IPS DF 6.9 (cell line): ENCODE measurements at regions not wholly inside any gene's neighbourhood (a gene's known extent, or its start where the extent isn't known, plus 50 kb on each side); places are given as distances from the start of the nearest gene placed in this dataset.
A peak's percentile ranks its signal among the peaks of the same experiment; 100 is the strongest.

Source experiments
- DNase-seq: peaks from one replicate; pipeline ENCODE4 v3.0.0-alpha.2; 2013; ENCODE audit warnings: low read depth, low spot score
- H3K27ac ChIP-seq: one replicate; pipeline ENCODE4 v1.5.1; 2013; ENCODE audit warnings: low read length, control low read depth
- H3K27me3 ChIP-seq: 2 replicates; pipeline ENCODE4 v1.6.1; 2013; ENCODE audit warnings: mild to moderate bottlenecking, low read length; ENCODE audit not compliant: control insufficient read depth, insufficient read depth
- H3K36me3 ChIP-seq: 2 replicates; pipeline ENCODE4 v1.6.1; 2013; ENCODE audit warnings: low read length; ENCODE audit not compliant: control insufficient read depth, insufficient read depth
- H3K4me1 ChIP-seq: 2 replicates; pipeline ENCODE4 v1.6.1; 2013; ENCODE audit warnings: low read length; ENCODE audit not compliant: control insufficient read depth, insufficient read depth
- H3K4me3 ChIP-seq: 2 replicates; pipeline ENCODE4 v1.5.1; 2013; ENCODE audit warnings: mild to moderate bottlenecking, low read length
- H3K9me3 ChIP-seq: 2 replicates; pipeline ENCODE4 v1.6.1; 2013; ENCODE audit warnings: low read length, inconsistent platforms; ENCODE audit not compliant: control insufficient read depth, insufficient read depth
- WGBS: extraction: QIAGEN DNeasy Blood & Tissue Kit; methylation state at CpG from one replicate; pipeline ENCODE4 v1.1.7; 2013; ENCODE audit warnings: mixed read lengths, missing lambda C conversion rate; ENCODE audit not compliant: insufficient read length, insufficient coverage; 5-methylcytosine and 5-hydroxymethylcytosine counted together

GRCh38 chr9:80440724-80441123, 869.0 kb downstream of the TLE4 start:
- Histone ChIP-seq H3K27ac (no peak overlapping the region), H3K27me3 (no peaks in the 10 kb centered on the region), H3K4me3 (no peak overlapping the region), H3K9me3 (no peaks in the 10 kb centered on the region), H3K36me3 (no peaks in the 10 kb centered on the region; the same call in 1 of the 2 replicates), H3K4me1 (no peaks in the 10 kb centered on the region)
- no CpG with 5 or more reads among the region's 7 CpGs for WGBS
- no peak for DNase-seq

- H3K27me3 ChIP-seq = no peaks in the 10 kb centered on the region
- no peak for DNase-seq
- H3K36me3 ChIP-seq = no peaks in the 10 kb centered on the region; the same call in 1 of the 2 replicates
- H3K27ac ChIP-seq = no peak overlapping the region
- H3K9me3 ChIP-seq = no peaks in the 10 kb centered on the region
- no peaks in the 10 kb centered on the region for H3K4me1 ChIP-seq
- no peak overlapping the region for H3K4me3 ChIP-seq
- WGBS = no CpG with 5 or more reads among the region's 1 CpG
Observed at GRCh38 chr9:80437825-80438224, 866.1 kb downstream of the TLE4 start.

- no CpG with 5 or more reads among the region's 2 CpGs for WGBS
- no peaks in the 10 kb centered on the region for H3K9me3 ChIP-seq
- no peaks in the 10 kb centered on the region for H3K36me3 ChIP-seq
- no peak for DNase-seq
- H3K4me1 ChIP-seq = no peaks in the 10 kb centered on the region
- H3K27ac ChIP-seq = no peak overlapping the region
- no peak overlapping the region for H3K4me3 ChIP-seq
- H3K27me3 ChIP-seq = no peaks in the 10 kb centered on the region
Observed at GRCh38 chr9:80437091-80437640, 865.4 kb downstream of the TLE4 start.

GRCh38 chr9:80435591-80435990, 863.8 kb downstream of the TLE4 start:
- no peaks in the 10 kb centered on the region for H3K36me3 ChIP-seq
- H3K9me3 ChIP-seq = no peaks in the 10 kb centered on the region
- no peak for DNase-seq
- WGBS = no CpG with 5 or more reads among the region's 3 CpGs
- H3K4me3 ChIP-seq = no peak overlapping the region
- no peaks in the 10 kb centered on the region for H3K27me3 ChIP-seq
- no peak overlapping the region for H3K27ac ChIP-seq
- H3K4me1 ChIP-seq = no peaks in the 10 kb centered on the region

GRCh38 chr9:80426992-80427391, 855.2 kb downstream of the TLE4 start:
- Histone ChIP-seq H3K4me1 (no peaks in the 10 kb centered on the region), H3K9me3 (no peaks in the 10 kb centered on the region), H3K27me3 (no peaks in the 10 kb centered on the region), H3K4me3 (no peak overlapping the region), H3K36me3 (no peaks in the 10 kb centered on the region), H3K27ac (no peak overlapping the region)
- DNase-seq = no peak
- WGBS = no CpG with 5 or more reads among the region's 1 CpG

- H3K4me3 ChIP-seq = no peak overlapping the region
- DNase-seq = no peak
- H3K36me3 ChIP-seq = no peaks in the 10 kb centered on the region; the same call in 1 of the 2 replicates
- no peaks in the 10 kb centered on the region; the same call in 1 of the 2 replicates for H3K9me3 ChIP-seq
- no peaks in the 10 kb centered on the region for H3K27me3 ChIP-seq
- H3K27ac ChIP-seq = no peak overlapping the region
- H3K4me1 ChIP-seq = no peaks in the 10 kb centered on the region
Observed at GRCh38 chr9:80417211-80417773, 845.5 kb downstream of the TLE4 start.

- Histone ChIP-seq H3K9me3 (no peaks in the 10 kb centered on the region; the same call in 1 of the 2 replicates), H3K36me3 (no peaks in the 10 kb centered on the region), H3K27ac (no peak overlapping the region), H3K4me3 (no peak overlapping the region), H3K27me3 (no peaks in the 10 kb centered on the region), H3K4me1 (peaks cover 1% of the 10 kb centered on the region; the same call in 1 of the 2 replicates)
- WGBS = no CpG with 5 or more reads among the region's 5 CpGs
- peak; percentile 72 for DNase-seq
Observed at GRCh38 chr9:80410106-80410505, 838.3 kb downstream of the TLE4 start.

GRCh38 chr9:80407220-80407619, 835.5 kb downstream of the TLE4 start:
- no peaks in the 10 kb centered on the region for H3K36me3 ChIP-seq
- H3K27me3 ChIP-seq = no peaks in the 10 kb centered on the region
- H3K27ac ChIP-seq = no peak overlapping the region
- H3K4me1 ChIP-seq = peaks cover 1% of the 10 kb centered on the region; the same call in 1 of the 2 replicates
- no peak overlapping the region for H3K4me3 ChIP-seq
- H3K9me3 ChIP-seq = no peaks in the 10 kb centered on the region; the same call in 1 of the 2 replicates
- no peak for DNase-seq
- WGBS = no CpG with 5 or more reads among the region's 5 CpGs

- no CpG with 5 or more reads among the region's 4 CpGs for WGBS
- H3K27ac ChIP-seq = no peak overlapping the region
- no peak for DNase-seq
- H3K4me1 ChIP-seq = no peaks in the 10 kb centered on the region
- H3K36me3 ChIP-seq = no peaks in the 10 kb centered on the region
- H3K9me3 ChIP-seq = no peaks in the 10 kb centered on the region
- H3K27me3 ChIP-seq = no peaks in the 10 kb centered on the region
- H3K4me3 ChIP-seq = no peak overlapping the region
Observed at GRCh38 chr9:80401243-80401642, 829.5 kb downstream of the TLE4 start.

- no CpG with 5 or more reads among the region's 3 CpGs for WGBS
- H3K27ac ChIP-seq = no peak overlapping the region
- DNase-seq = no peak
Observed at GRCh38 chr9:80400624-80401230, 829.0 kb downstream of the TLE4 start.

GRCh38 chr9:80399606-80400005, 827.8 kb downstream of the TLE4 start:
- WGBS = no CpG with 5 or more reads among the region's 2 CpGs
- Histone ChIP-seq H3K4me1 (no peaks in the 10 kb centered on the region), H3K27me3 (no peaks in the 10 kb centered on the region)

More at GRCh38 chr9:80400624-80401230, 829.0 kb downstream of the TLE4 start:
- Histone ChIP-seq H3K27me3 (no peaks in the 10 kb centered on the region), H3K36me3 (no peaks in the 10 kb centered on the region), H3K4me3 (no peak overlapping the region), H3K4me1 (no peaks in the 10 kb centered on the region), H3K9me3 (no peaks in the 10 kb centered on the region)

More at GRCh38 chr9:80399606-80400005, 827.8 kb downstream of the TLE4 start:
- Histone ChIP-seq H3K4me3 (no peak overlapping the region), H3K36me3 (no peaks in the 10 kb centered on the region), H3K27ac (no peak overlapping the region), H3K9me3 (no peaks in the 10 kb centered on the region)
- no peak for DNase-seq
